Breast epithelium (tissue), 4 donors: ENCODE measurements at regions not wholly inside any gene's neighbourhood (a gene's known extent, or its start where the extent isn't known, plus 50 kb on each side); places are given as distances from the start of the nearest gene placed in this dataset.

Source experiments
- DNase-seq, 2 donors: peaks; one replicate each; pipeline ENCODE4 v3.0.0-alpha.2; 2019; ENCODE audit warnings: low spot score in 2 of 2
- H3K27ac ChIP-seq, 2 donors: fragments of 200-600 bp; sonication (generic) in 1 of 2; one replicate each; pipeline ENCODE4 v1.5.1; 2016 to 2019; ENCODE audit warnings: mild to moderate bottlenecking in 1 of 2
- H3K27me3 ChIP-seq, 2 donors: fragments of 200-600 bp; sonication (generic) in 1 of 2; one replicate each; pipeline versions ENCODE4 v1.5.1 to v1.6.0; 2017 to 2019; ENCODE audit warnings: control low read depth in 1 of 2, mild to moderate bottlenecking in 1 of 2
- H3K36me3 ChIP-seq: fragments of 200-600 bp; one replicate; pipeline ENCODE4 v1.5.1; 2019
- H3K4me1 ChIP-seq, 2 donors: fragments of 200-600 bp; sonication (generic); one replicate each; pipeline ENCODE4 v1.5.1; 2016 to 2019; ENCODE audit warnings: control low read depth in 1 of 2
- H3K4me3 ChIP-seq, 3 donors: fragments of 200-600 bp; sonication (generic); 1 replicate in 2 of 3; 2 replicates in 1 of 3; pipeline ENCODE4 v1.5.1; 2016 to 2019; ENCODE audit warnings: mild to moderate bottlenecking in 3 of 3, moderate library complexity in 2 of 3
- H3K9me3 ChIP-seq, 2 donors: fragments of 200-600 bp; sonication (generic) in 1 of 2; one replicate each; pipeline ENCODE4 v1.5.1; 2016 to 2019; ENCODE audit warnings: control low read depth in 1 of 2
- CTCF ChIP-seq, 3 donors: fragments of 450-650 bp; IDR thresholded peaks; one replicate each; pipeline ENCODE4 v1.5.1; 2016 to 2017; ENCODE audit warnings: antibody characterized with exemption in 3 of 3, mild to moderate bottlenecking in 3 of 3, moderate library complexity in 3 of 3
- POLR2A ChIP-seq: fragments of 450-650 bp; IDR thresholded peaks from one replicate; pipeline ENCODE4 v1.6.1; 2016; ENCODE audit warnings: antibody characterized with exemption, mild to moderate bottlenecking, moderate library complexity
- POLR2AphosphoS5 ChIP-seq, 3 donors: sonication (generic); formaldehyde crosslinking; IDR thresholded peaks; one replicate each; pipeline ENCODE4 v1.6.1; 2017; ENCODE audit warnings: antibody characterized with exemption in 3 of 3
- intact Hi-C: fragments of 100-400 bp; cut with DNase I; formaldehyde crosslinking; loops from one replicate; pipeline ENCODE4 v1.15.1; 2023; ENCODE audit warnings: low total_unique reads

GRCh38 chr16:82476786-82477185 lies 150.0 kb upstream of the CDH13 start:
- no peaks in the 10 kb centered on the region for H3K9me3 ChIP-seq
- no peak for DNase-seq
- no peaks in the 10 kb centered on the region for H3K4me1 ChIP-seq
- no peak overlapping the region for H3K4me3 ChIP-seq
- TF ChIP-seq CTCF (IDR thresholded peaks at IDR 0.05) (no peak), POLR2A (no peak), POLR2AphosphoS5 (IDR thresholded peaks at IDR 0.05) (no peak)
- no peaks in the 10 kb centered on the region for H3K27me3 ChIP-seq
- no peak overlapping the region for H3K27ac ChIP-seq
- H3K36me3 ChIP-seq = no peaks in the 10 kb centered on the region
- intact Hi-C loops = no loop called here

GRCh38 chr16:82470620-82471152 lies 156.1 kb upstream of the CDH13 start:
- no peaks in the 10 kb centered on the region for H3K27me3 ChIP-seq
- TF ChIP-seq POLR2A (no peak), POLR2AphosphoS5 (IDR thresholded peaks at IDR 0.05) (no peak), CTCF (IDR thresholded peaks at IDR 0.05) (no peak)
- no peaks in the 10 kb centered on the region for H3K9me3 ChIP-seq
- no peak for DNase-seq
- intact Hi-C loops = no loop called here
- H3K36me3 ChIP-seq = no peaks in the 10 kb centered on the region
- no peak overlapping the region for H3K4me3 ChIP-seq
- no peaks in the 10 kb centered on the region for H3K4me1 ChIP-seq
- no peak overlapping the region for H3K27ac ChIP-seq

- H3K4me3 ChIP-seq = no peak overlapping the region
- H3K27ac ChIP-seq = no peak overlapping the region
- no peak for DNase-seq
- no peak for TF ChIP-seq POLR2A
- no peaks in the 10 kb centered on the region for H3K4me1 ChIP-seq
- H3K27me3 ChIP-seq = no peaks in the 10 kb centered on the region
- H3K9me3 ChIP-seq = no peaks in the 10 kb centered on the region
- intact Hi-C loops = no loop called here
- no peaks in the 10 kb centered on the region for H3K36me3 ChIP-seq
Measured at GRCh38 chr16:82470016-82470415, 156.8 kb upstream of the CDH13 start.

GRCh38 chr16:82464187-82464586 lies 162.6 kb upstream of the CDH13 start:
- H3K27ac ChIP-seq = no peak overlapping the region
- TF ChIP-seq CTCF (IDR thresholded peaks at IDR 0.05) (no peak), POLR2AphosphoS5 (IDR thresholded peaks at IDR 0.05) (no peak), POLR2A (no peak)
- H3K27me3 ChIP-seq = no peaks in the 10 kb centered on the region
- DNase-seq = no peak
- no peaks in the 10 kb centered on the region for H3K4me1 ChIP-seq
- H3K9me3 ChIP-seq = no peaks in the 10 kb centered on the region
- intact Hi-C loops = no loop called here
- no peak overlapping the region for H3K4me3 ChIP-seq
- no peaks in the 10 kb centered on the region for H3K36me3 ChIP-seq

GRCh38 chr16:82460766-82461165 lies 166.0 kb upstream of the CDH13 start:
- DNase-seq = no peak
- TF ChIP-seq POLR2A (no peak), POLR2AphosphoS5 (IDR thresholded peaks at IDR 0.05) (no peak), CTCF (IDR thresholded peaks at IDR 0.05) (no peak)
- Histone ChIP-seq H3K4me1 (no peaks in the 10 kb centered on the region), H3K27me3 (no peaks in the 10 kb centered on the region), H3K36me3 (no peaks in the 10 kb centered on the region), H3K4me3 (no peak overlapping the region), H3K9me3 (no peaks in the 10 kb centered on the region), H3K27ac (no peak overlapping the region)
- intact Hi-C loops = no loop called here
